GM21723 (cell line): ENCODE measurements at regions not wholly inside any gene's neighbourhood (a gene's known extent, or its start where the extent isn't known, plus 50 kb on each side); places are given as distances from the start of the nearest gene placed in this dataset.
"Not testable (repeated sequence)": the region's sequence is repeated elsewhere in the genome, so short reads cannot be mapped to it uniquely, and the experiment has no call there.

Source experiments
- ATAC-seq: cut with Tn5 transposase; IDR thresholded peaks from one replicate; pipeline ENCODE4 v1.9.1; 2021; ENCODE audit warnings: mild to moderate bottlenecking, moderate library complexity; ENCODE audit not compliant: unreplicated experiment

- no peak for ATAC-seq
Observed at GRCh38 chr11:88061111-88061510, 114.1 kb downstream of the RAB38 start.

GRCh38 chr11:88059326-88059725 lies 115.9 kb downstream of the RAB38 start:
- no peak for ATAC-seq

- ATAC-seq: no peak
Observed at GRCh38 chr11:88051396-88051795, 123.8 kb downstream of the RAB38 start.

- ATAC-seq: no peak
Observed at GRCh38 chr11:88050247-88050646, 125.0 kb downstream of the RAB38 start.

- not testable (repeated sequence) for ATAC-seq
Observed at GRCh38 chr11:88045288-88045687, 130.0 kb downstream of the RAB38 start.

GRCh38 chr11:88044658-88045057 lies 130.6 kb downstream of the RAB38 start:
- not testable (repeated sequence) for ATAC-seq

- no peak for ATAC-seq
Observed at GRCh38 chr11:88043149-88043548, 132.1 kb downstream of the RAB38 start.

- ATAC-seq: no peak
Observed at GRCh38 chr11:88042647-88043046, 132.6 kb downstream of the RAB38 start.

GRCh38 chr11:88042238-88042637 lies 133.0 kb downstream of the RAB38 start:
- ATAC-seq: no peak

GRCh38 chr11:88041679-88042078 lies 133.6 kb downstream of the RAB38 start:
- no peak for ATAC-seq

GRCh38 chr11:88040148-88040496 lies 135.1 kb downstream of the RAB38 start:
- ATAC-seq: no peak

GRCh38 chr11:88039476-88040147 lies 135.6 kb downstream of the RAB38 start:
- ATAC-seq: no peak

- no peak for ATAC-seq
Observed at GRCh38 chr11:88038063-88038462, 137.2 kb downstream of the RAB38 start.

GRCh38 chr11:88036701-88037100 lies 138.5 kb downstream of the RAB38 start:
- ATAC-seq: no peak

- no peak for ATAC-seq
Observed at GRCh38 chr11:88035271-88035670, 140.0 kb downstream of the RAB38 start.

- ATAC-seq: no peak
Observed at GRCh38 chr11:88017666-88018065, 157.6 kb downstream of the RAB38 start.

- peak; percentile 91 for ATAC-seq
Observed at GRCh38 chr11:88016392-88017170, 158.7 kb downstream of the RAB38 start.

GRCh38 chr11:88015170-88015569 lies 160.1 kb downstream of the RAB38 start:
- ATAC-seq: no peak

GRCh38 chr11:88013508-88014065 lies 161.7 kb downstream of the RAB38 start:
- no peak for ATAC-seq

- no peak for ATAC-seq
Observed at GRCh38 chr11:88012456-88012855, 162.8 kb downstream of the RAB38 start.

GRCh38 chr11:87976009-87976408 lies 199.2 kb downstream of the RAB38 start:
- no peak for ATAC-seq

- no peak for ATAC-seq
Observed at GRCh38 chr11:87974797-87975196, 200.4 kb downstream of the RAB38 start.
